H1 (cell line): ENCODE measurements at regions not wholly inside any gene's neighbourhood (a gene's known extent, or its start where the extent isn't known, plus 50 kb on each side); places are given as distances from the start of the nearest gene placed in this dataset.

Source experiments
- CTCF ChIA-PET: fragments of 300-600 bp; sonication (Branson Sonifier 250); formaldehyde crosslinking; loops from one replicate; lab custom pipeline; 2021; ENCODE audit not compliant: partially characterized antibody; lab: Charles Lee
- POLR2A ChIA-PET: fragments of 300-600 bp; sonication (Branson Sonifier 250); formaldehyde crosslinking; loops from one replicate; lab custom pipeline; 2021; ENCODE audit warnings: inconsistent platforms; ENCODE audit not compliant: partially characterized antibody; lab: Charles Lee
- DNase-seq, 2 experiments: peaks; one replicate each; pipeline versions ENCODE4 v3.0.0 to v3.0.0-alpha.2; 2010 to 2022; ENCODE audit warnings: low spot score in 2 of 2, low read depth in 1 of 2, mixed read lengths in 1 of 2
- FAIRE-seq: peaks from 2 replicates; lab custom pipeline; 2011; peaks lifted over from hg19 to GRCh38; lab: Jason Lieb, UNC
- H2AFZ ChIP-seq: 2 replicates; pipeline ENCODE4 v1.8.1; 2012; ENCODE audit warnings: low read length, inconsistent platforms
- H2AK5ac ChIP-seq: 2 replicates; pipeline ENCODE4 v1.6.1; 2013; ENCODE audit warnings: low read depth, low read length
- H2BK120ac ChIP-seq: replicated peaks from 2 replicates; pipeline ENCODE3; 2013; ENCODE audit warnings: low read depth, low read length, inconsistent platforms
- H2BK12ac ChIP-seq: 2 replicates; pipeline ENCODE4 v1.6.1; 2013; ENCODE audit warnings: low read depth, low read length
- H2BK15ac ChIP-seq: 2 replicates; pipeline ENCODE4 v1.6.1; 2013; ENCODE audit warnings: low read length
- H2BK20ac ChIP-seq: 2 replicates; pipeline ENCODE4 v1.6.1; 2013; ENCODE audit warnings: low read length
- H2BK5ac ChIP-seq: 2 replicates; pipeline ENCODE4 v1.6.1; 2013; ENCODE audit warnings: low read depth, low read length
- H3K14ac ChIP-seq: 2 replicates; pipeline ENCODE4 v1.6.1; 2013; ENCODE audit warnings: inconsistent platforms; ENCODE audit not compliant: insufficient read length
- H3K18ac ChIP-seq: 2 replicates; pipeline ENCODE4 v1.6.1; 2013; ENCODE audit warnings: low read length; ENCODE audit errors: extremely low read depth
- H3K23ac ChIP-seq: 2 replicates; pipeline ENCODE4 v1.6.1; 2013; ENCODE audit warnings: inconsistent platforms; ENCODE audit not compliant: insufficient read length
- H3K23me2 ChIP-seq: 2 replicates; pipeline ENCODE4 v1.6.1; 2013; ENCODE audit warnings: low read depth, low read length
- H3K27ac ChIP-seq: 2 replicates; pipeline ENCODE4 v1.6.1; 2011; ENCODE audit warnings: low read depth, low read length, inconsistent platforms
- H3K27me3 ChIP-seq, 4 experiments: replicated peaks in 1 of 4; 1 replicate in 1 of 4; 2 replicates in 3 of 4; pipeline versions ENCODE4 v1.6.1 to v1.8.1; 2011 to 2013; ENCODE audit warnings: low read length in 3 of 4, mild to moderate bottlenecking in 3 of 4, inconsistent platforms in 2 of 4, mixed read lengths in 2 of 4, moderate library complexity in 1 of 4; ENCODE audit not compliant: control insufficient read depth in 3 of 4, insufficient read depth in 3 of 4; ENCODE audit errors: extremely low read depth in 1 of 4
- H3K36me3 ChIP-seq, 4 experiments: 2 replicates each; pipeline versions ENCODE4 v1.6.1 to v1.8.1; 2011 to 2013; ENCODE audit warnings: mild to moderate bottlenecking in 4 of 4, low read length in 3 of 4, moderate library complexity in 2 of 4, control low read depth in 1 of 4, inconsistent platforms in 1 of 4; ENCODE audit not compliant: insufficient read depth in 4 of 4, control insufficient read depth in 2 of 4
- H3K4ac ChIP-seq: replicated peaks from 2 replicates; pipeline ENCODE3; 2013; ENCODE audit warnings: low read length, low read depth, mixed read lengths, inconsistent platforms; ENCODE audit not compliant: insufficient read length
- H3K4me1 ChIP-seq, 4 experiments: replicated peaks in 1 of 4; 1 replicate in 1 of 4; 2 replicates in 3 of 4; pipeline versions ENCODE4 v1.6.1 to v1.8.1; 2011 to 2013; ENCODE audit warnings: low read length in 3 of 4, inconsistent platforms in 2 of 4, mixed read lengths in 1 of 4; ENCODE audit not compliant: insufficient read depth in 4 of 4, control insufficient read depth in 3 of 4
- H3K4me2 ChIP-seq, 2 experiments: 2 replicates each; pipeline versions ENCODE4 v1.6.1 to v1.8.1; 2011 to 2013; ENCODE audit warnings: low read depth in 2 of 2, low read length in 2 of 2, control low read depth in 1 of 2, inconsistent platforms in 1 of 2, mild to moderate bottlenecking in 1 of 2; ENCODE audit not compliant: insufficient read depth in 1 of 2
- H3K4me3 ChIP-seq, 4 experiments: fragments of 200-600, 300-600 bp in 1 of 4; sonication (generic), shearing (Covaris generic), sonication (Bioruptor Twin) in 1 of 4; 2 replicates each; pipeline versions ENCODE4 v1.5.1 to v1.8.1; 2011 to 2016; ENCODE audit warnings: low read length in 4 of 4, low read depth in 3 of 4, control low read depth in 2 of 4, inconsistent platforms in 2 of 4, mild to moderate bottlenecking in 2 of 4, mixed read lengths in 1 of 4, moderate library complexity in 1 of 4; ENCODE audit not compliant: insufficient read depth in 2 of 4; ENCODE audit errors: extremely low read depth in 1 of 4
- H3K56ac ChIP-seq: replicated peaks from 2 replicates; pipeline ENCODE3; 2013; ENCODE audit warnings: low read depth, mild to moderate bottlenecking, mixed read lengths, low read length, inconsistent platforms; ENCODE audit not compliant: insufficient read length
- H3K79me1 ChIP-seq: 2 replicates; pipeline ENCODE4 v1.6.1; 2013; ENCODE audit warnings: low read depth, low read length, control low read depth
- H3K79me2 ChIP-seq, 2 experiments: 2 replicates each; pipeline versions ENCODE4 v1.6.1 to v1.8.1; 2012 to 2013; ENCODE audit warnings: low read length in 2 of 2, mild to moderate bottlenecking in 2 of 2, inconsistent platforms in 1 of 2; ENCODE audit not compliant: insufficient read depth in 2 of 2, control insufficient read depth in 1 of 2
- H3K9ac ChIP-seq, 4 experiments: replicated peaks in 1 of 4; 1 replicate in 1 of 4; 2 replicates in 3 of 4; pipeline versions ENCODE4 v1.6.1 to v1.8.1; 2011 to 2013; ENCODE audit warnings: low read depth in 3 of 4, low read length in 3 of 4, control low read depth in 2 of 4, mild to moderate bottlenecking in 2 of 4, moderate library complexity in 2 of 4, inconsistent platforms in 1 of 4; ENCODE audit errors: extremely low read depth in 1 of 4
- H3K9me3 ChIP-seq, 2 experiments: 2 replicates each; pipeline versions ENCODE4 v1.6.1 to v1.8.1; 2012 to 2013; ENCODE audit warnings: mild to moderate bottlenecking in 2 of 2, moderate library complexity in 2 of 2, control low read depth in 1 of 2, inconsistent platforms in 1 of 2, low read depth in 1 of 2, low read length in 1 of 2, mixed read lengths in 1 of 2; ENCODE audit not compliant: insufficient read depth in 2 of 2
- H4K20me1 ChIP-seq, 2 experiments: replicated peaks in 1 of 2; 2 replicates each; pipeline versions ENCODE3 to v1.8.1; 2011 to 2013; ENCODE audit warnings: inconsistent platforms in 2 of 2, low read length in 2 of 2, mild to moderate bottlenecking in 1 of 2; ENCODE audit not compliant: insufficient read depth in 2 of 2, control insufficient read depth in 1 of 2
- H4K5ac ChIP-seq: 2 replicates; pipeline ENCODE4 v1.6.1; 2013; ENCODE audit warnings: low read length, low read depth, mixed read lengths, inconsistent platforms; ENCODE audit not compliant: insufficient read length
- H4K8ac ChIP-seq: 2 replicates; pipeline ENCODE4 v1.8.0; 2013; ENCODE audit warnings: mild to moderate bottlenecking, moderate library complexity, low read length, inconsistent platforms; ENCODE audit not compliant: insufficient read depth; ENCODE audit errors: extremely low read depth
- H4K91ac ChIP-seq: replicated peaks from 2 replicates; pipeline ENCODE3; 2013; ENCODE audit warnings: low read length, mixed read lengths, inconsistent platforms; ENCODE audit not compliant: insufficient read length
- WGBS, 2 experiments: shearing (Covaris generic) in 1 of 2; methylation state at CpG; one replicate each; pipeline versions ENCODE4 v1.1.6 to v1.1.7; 2013 to 2015; ENCODE audit warnings: low lambda C conversion rate in 2 of 2, mixed read lengths in 2 of 2, inconsistent platforms in 1 of 2, low coverage in 1 of 2, missing lambda C conversion rate in 1 of 2; ENCODE audit not compliant: insufficient replicate concordance in 2 of 2, insufficient coverage in 1 of 2, insufficient read length in 1 of 2; ENCODE audit errors: extremely low coverage in 1 of 2, missing lambda C conversion rate in 1 of 2; 5-methylcytosine and 5-hydroxymethylcytosine counted together
- TF ChIP-seq, protein P1 (sequence below), 3 experiments: IDR thresholded peaks; 1 replicate in 2 of 3; 2 replicates in 1 of 3; pipeline versions ENCODE4 v1.5.1 to v1.6.1; 2011; ENCODE audit warnings: low read length in 3 of 3, mild to moderate bottlenecking in 3 of 3, inconsistent platforms in 2 of 3, low read depth in 1 of 3, moderate library complexity in 1 of 3; ENCODE audit not compliant: insufficient read depth in 1 of 3; ENCODE audit errors: control extremely low read depth in 1 of 3

DNA sequence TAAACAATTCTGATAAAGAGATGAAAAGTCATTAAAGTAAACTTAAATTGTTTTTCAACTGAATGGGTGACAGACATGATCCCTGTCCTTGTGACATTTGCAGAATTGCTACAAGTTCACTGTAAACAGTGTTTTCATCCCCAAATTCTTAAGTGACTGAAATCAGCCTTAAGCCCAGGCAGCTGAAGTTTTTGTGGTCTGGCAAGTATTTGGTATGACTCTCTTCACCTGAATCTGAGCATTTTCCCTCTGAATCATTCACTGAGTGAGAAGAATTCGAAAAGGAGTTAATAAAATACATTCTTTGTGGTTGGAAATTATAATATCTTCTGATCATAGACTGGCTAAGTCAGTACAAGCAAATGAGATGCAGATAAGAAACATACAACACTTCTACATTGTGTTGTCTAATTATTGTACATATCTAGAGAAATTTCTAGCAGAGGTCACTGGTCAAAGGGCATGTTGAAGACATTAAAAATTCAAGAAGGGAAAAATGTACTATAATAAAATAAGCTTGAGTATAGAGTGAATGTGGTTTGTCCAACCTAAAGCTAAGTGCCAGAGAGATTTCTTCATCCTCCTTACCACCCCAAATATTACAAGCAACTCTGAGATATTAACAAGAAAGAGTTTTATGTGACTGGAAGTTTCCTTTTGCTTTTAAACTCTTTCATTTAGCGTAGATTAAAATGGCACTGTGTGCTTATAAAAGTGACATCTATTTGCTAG, 177.8 kb upstream of the DIO2 start:
- Histone ChIP-seq H3K4me2 (no peak overlapping the region), H3K18ac (no peak overlapping the region), H3K36me3 (no peaks in the 10 kb centered on the region), H2BK12ac (no peak overlapping the region), H3K23ac (no peak overlapping the region), H3K27ac (no peak overlapping the region), H3K56ac (no peak overlapping the region), H3K4me1 (peaks cover 0 to 5% (median 0%) of the 10 kb centered on the region in 4 experiments; a peak in 1 of 7 replicates), H3K9ac (no peak overlapping the region), H3K14ac (no peak overlapping the region), H3K23me2 (no peaks in the 10 kb centered on the region), H2AFZ (no peak overlapping the region), H2BK20ac (no peak overlapping the region), H4K5ac (no peak overlapping the region), H2AK5ac (no peak overlapping the region; the same call in 1 of the 2 replicates), H2BK5ac (no peak overlapping the region), H4K20me1 (no peaks in the 10 kb centered on the region), H2BK120ac (no peak overlapping the region), H3K4me3 (no peak overlapping the region), H2BK15ac (no peak overlapping the region), H3K79me1 (no peaks in the 10 kb centered on the region), H3K79me2 (no peaks in the 10 kb centered on the region), H3K4ac (no peak overlapping the region), H3K27me3 (no peaks in the 10 kb centered on the region), H4K91ac (no peak overlapping the region), H3K9me3 (no peaks in the 10 kb centered on the region), H4K8ac (no peak overlapping the region)
- CTCF ChIA-PET = interaction anchor here (0.8 kb wide), 1 partner anchor 33 kb away, joined by 3 read pairs; no protein-coding TSS in a partner anchor
- 85% methylated on average over 2 of the region's 2 CpGs; no CpG with 5 or more reads in 1 of the 2 experiments for WGBS, 2 experiments
- FAIRE-seq (no peak), DNase-seq (no peak)
- POLR2A ChIA-PET = no interaction called here
- TF ChIP-seq, protein P1, sequence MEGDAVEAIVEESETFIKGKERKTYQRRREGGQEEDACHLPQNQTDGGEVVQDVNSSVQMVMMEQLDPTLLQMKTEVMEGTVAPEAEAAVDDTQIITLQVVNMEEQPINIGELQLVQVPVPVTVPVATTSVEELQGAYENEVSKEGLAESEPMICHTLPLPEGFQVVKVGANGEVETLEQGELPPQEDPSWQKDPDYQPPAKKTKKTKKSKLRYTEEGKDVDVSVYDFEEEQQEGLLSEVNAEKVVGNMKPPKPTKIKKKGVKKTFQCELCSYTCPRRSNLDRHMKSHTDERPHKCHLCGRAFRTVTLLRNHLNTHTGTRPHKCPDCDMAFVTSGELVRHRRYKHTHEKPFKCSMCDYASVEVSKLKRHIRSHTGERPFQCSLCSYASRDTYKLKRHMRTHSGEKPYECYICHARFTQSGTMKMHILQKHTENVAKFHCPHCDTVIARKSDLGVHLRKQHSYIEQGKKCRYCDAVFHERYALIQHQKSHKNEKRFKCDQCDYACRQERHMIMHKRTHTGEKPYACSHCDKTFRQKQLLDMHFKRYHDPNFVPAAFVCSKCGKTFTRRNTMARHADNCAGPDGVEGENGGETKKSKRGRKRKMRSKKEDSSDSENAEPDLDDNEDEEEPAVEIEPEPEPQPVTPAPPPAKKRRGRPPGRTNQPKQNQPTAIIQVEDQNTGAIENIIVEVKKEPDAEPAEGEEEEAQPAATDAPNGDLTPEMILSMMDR (IDR thresholded peaks at IDR 0.05; ENCODE audit: control extremely low read depth in 1 of 3, insufficient read depth in 1 of 3, low read depth in 1 of 3, low read length in 3 of 3) = no peak
